HG02588 (cell line): ENCODE measurements at regions not wholly inside any gene's neighbourhood (a gene's known extent, or its start where the extent isn't known, plus 50 kb on each side); places are given as distances from the start of the nearest gene placed in this dataset.

Experiments used
- ATAC-seq: cut with Tn5 transposase; IDR thresholded peaks from one replicate; pipeline ENCODE4 v1.9.1; 2021; ENCODE audit warnings: mild to moderate bottlenecking, moderate library complexity; ENCODE audit not compliant: unreplicated experiment

- ATAC-seq: no peak
These were observed 421.0 kb downstream of the DYNC2H1 start for GRCh38 chr11:103530257-103530656.

- ATAC-seq: no peak
These were observed 423.0 kb downstream of the DYNC2H1 start for GRCh38 chr11:103532133-103532788.

- no peak for ATAC-seq
These were observed 425.0 kb downstream of the DYNC2H1 start for GRCh38 chr11:103534191-103534590.

DNA sequence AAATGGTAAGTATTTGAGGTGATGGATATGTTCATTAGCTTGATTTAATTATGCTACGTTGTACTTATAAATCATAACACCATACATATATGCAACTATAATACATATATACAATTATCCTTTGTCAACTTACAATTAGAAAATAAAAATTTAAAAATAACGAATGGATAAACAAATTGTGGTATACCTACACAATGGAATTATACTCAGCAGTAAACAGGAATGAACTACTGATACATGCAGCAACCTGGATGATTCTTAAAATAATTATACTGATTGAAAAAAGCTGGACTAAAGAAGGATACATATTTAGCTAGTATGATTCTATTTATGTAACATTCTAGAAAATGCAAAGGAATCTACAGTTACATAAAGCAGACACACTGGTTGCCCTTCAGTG lies 425.7 kb downstream of the DYNC2H1 start:
- ATAC-seq: no peak

- ATAC-seq: no peak
These were observed 427.1 kb downstream of the DYNC2H1 start for GRCh38 chr11:103536335-103536722.

DNA sequence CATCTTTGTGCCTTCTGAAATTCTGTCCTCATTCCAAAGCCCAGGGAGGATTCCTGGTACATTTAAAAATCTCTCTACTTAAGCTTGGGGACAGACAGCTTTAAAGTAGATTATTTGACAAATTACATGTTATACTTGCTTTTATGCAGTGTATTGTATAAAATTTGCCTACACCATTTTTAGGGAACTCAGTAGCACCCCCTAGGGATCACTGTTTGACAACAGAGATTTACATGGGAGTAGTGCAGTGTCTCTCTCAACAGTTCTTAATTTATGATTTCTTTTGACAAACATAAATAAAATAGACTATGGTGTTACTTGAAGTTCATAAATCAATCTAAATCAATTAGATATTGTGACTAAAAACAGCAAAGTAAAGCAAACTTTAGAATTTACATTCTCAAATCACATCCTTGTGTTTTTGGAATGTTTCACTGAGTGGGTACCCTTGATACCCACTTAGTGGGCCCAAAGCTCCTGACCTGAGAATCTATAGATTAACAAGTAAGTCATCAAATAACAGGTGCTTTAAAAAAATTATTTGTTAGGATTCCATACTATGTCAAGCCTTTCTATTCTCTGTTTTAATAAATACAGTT lies 428.8 kb downstream of the DYNC2H1 start:
- no peak for ATAC-seq

DNA sequence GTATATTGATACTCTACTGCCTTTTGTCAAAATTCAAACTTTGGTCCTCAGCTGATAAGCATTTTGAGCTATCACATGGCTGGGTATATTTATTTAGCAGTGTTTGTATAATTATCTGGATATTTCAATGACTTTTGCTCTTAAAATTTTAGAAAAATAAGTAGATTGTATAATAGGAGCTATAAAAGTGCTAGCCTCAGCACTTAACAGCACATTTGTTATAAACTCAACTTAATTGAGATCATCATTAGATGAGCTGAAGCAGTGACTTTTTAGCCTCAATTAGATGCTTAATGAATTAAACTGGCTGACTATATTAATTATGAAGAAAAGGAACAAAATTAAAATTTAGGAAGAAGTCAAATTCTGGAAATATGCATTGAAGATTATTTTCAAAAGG lies 429.9 kb downstream of the DYNC2H1 start:
- no peak for ATAC-seq

GRCh38 chr11:103541186-103541795 lies 432.1 kb downstream of the DYNC2H1 start:
- no peak for ATAC-seq

DNA sequence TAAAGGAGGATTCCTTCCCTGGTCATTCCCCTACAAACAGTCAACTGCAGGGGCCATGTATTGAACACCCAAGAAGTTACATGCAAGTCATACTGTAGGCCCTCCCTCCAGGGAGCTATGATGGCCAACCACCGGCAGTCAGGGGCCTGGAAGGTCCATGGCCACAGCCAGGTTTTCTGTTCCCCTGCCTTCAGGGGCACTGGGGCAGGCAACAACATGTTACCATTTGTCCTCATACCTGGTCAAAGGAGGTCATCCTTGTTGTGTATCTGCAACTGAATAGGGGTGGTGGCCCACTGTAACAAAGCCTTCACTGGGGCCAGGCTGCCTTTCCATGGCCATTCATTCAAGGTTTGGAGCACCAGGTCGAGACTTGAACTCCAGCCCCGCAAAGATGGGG lies 433.6 kb downstream of the DYNC2H1 start:
- no peak for ATAC-seq

GRCh38 chr11:103543456-103543855 lies 434.2 kb downstream of the DYNC2H1 start:
- no peak for ATAC-seq

GRCh38 chr11:103544874-103545273 lies 435.6 kb downstream of the DYNC2H1 start:
- ATAC-seq: no peak

DNA sequence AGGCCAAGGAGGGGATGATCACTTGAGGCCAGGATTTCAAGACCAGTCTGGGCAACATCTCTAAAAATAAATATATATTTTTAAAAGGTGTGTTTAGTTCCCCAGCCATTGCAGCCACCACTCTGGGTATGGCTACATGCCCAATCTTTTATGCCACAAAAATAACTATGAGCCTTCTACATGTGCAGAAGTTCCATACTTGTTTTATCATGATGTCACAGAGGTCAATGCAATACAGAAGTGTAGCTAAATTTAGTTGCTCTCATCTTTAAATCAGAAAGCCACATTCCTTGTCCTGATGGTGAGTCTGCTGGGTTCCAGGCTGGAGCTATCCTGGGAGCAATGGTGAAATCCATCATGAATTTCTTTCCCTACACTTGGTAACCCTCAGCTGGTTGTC lies 436.3 kb downstream of the DYNC2H1 start:
- ATAC-seq: no peak

DNA sequence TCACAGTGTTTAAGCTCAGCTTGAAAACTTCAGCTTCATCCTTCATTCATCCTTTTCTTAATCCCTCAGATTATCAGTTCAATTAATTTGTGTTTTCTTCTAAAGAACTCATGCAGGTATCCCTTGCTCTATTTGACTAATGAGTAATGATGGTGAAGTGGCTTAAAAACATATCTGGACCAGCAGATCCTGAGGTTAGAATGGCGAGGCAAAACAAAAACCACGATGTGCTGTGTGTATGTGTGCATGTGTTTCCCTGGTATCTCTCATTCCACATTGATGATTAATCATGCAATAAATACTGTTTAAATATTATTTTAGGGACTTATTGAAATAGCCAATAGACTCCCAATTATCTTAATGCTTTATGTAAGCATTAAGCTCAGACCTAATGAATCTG lies 437.0 kb downstream of the DYNC2H1 start:
- ATAC-seq: no peak

GRCh38 chr11:103547024-103547423 lies 437.8 kb downstream of the DYNC2H1 start:
- no peak for ATAC-seq

- ATAC-seq: no peak
These were observed 438.5 kb downstream of the DYNC2H1 start for GRCh38 chr11:103547691-103548090.

DNA sequence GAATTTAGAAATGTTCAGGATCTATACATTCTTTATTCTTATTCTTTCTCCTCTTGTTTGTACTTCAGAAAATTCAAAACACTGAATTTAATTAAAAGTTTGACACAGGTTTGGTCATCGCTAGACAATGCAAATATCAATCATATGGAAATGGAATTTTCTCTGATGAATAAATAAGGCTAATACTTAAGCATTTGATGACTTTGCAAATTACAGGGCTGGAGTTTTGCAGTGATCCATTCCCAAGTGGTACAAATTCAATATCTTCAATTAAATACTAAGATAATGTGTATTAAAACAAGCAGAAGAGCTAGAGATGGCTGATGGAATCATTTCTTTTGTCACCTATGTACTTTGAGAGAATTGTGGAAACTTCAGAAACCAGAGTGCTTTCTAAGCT lies 439.6 kb downstream of the DYNC2H1 start:
- no peak for ATAC-seq

GRCh38 chr11:103550811-103551210 lies 441.6 kb downstream of the DYNC2H1 start:
- ATAC-seq: no peak

DNA sequence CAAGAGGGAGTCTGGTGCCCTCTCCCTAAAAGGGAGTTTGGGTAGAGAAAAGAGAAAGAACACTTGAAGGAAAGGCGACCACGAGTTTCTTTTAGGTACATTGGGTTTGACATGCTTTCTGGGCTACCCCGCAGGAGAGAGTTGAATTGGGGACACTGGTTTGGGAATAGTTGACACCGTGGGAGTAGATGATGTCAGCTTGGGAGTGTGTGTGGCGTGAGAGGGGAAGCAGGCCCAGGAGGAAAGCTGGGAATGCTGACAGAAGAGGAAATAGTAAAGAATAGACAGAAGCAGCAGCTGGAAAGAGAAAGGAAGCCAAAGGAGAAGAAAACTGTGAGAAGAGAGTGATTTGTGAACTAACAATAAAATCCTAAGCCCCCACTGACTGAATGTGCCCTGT lies 442.9 kb downstream of the DYNC2H1 start:
- ATAC-seq: no peak

DNA sequence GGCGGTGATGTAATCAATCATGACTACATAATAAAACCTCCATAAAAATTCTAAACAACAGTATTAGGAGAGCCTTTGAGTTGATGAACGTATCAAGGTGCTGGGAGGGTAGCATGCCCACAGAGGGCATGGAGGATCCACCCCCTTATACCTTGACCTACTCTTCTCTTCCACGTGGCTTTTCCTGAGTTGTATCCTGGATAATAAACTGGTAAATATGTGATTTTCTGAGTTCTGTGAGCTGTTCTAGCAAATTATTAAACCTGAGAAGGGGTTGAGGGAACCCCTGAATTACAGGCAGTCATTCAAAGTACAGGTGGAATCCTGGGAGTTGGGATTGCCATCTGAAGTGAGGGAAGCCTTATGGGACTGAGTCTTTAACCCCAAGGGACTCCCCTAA lies 446.9 kb downstream of the DYNC2H1 start:
- ATAC-seq: no peak

DNA sequence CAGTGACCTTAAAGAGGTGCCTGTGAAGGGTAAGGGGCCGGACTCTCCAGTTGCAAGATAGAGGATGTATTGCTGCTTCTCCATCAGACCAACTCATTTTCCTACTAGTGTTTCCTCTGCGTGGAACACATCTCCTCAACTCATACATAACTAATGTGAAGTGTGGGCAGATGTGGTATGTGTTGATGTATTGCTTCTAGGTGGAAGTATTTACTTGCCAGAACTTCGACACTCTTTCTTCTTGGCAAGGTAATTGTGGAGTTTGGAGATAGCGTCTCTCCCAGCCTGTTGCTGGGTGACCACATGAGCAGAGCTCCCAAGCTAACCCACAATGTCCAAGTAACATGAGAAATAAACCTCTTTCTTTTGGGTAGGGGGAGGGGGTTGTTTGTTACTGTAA lies 456.9 kb downstream of the DYNC2H1 start:
- no peak for ATAC-seq

GRCh38 chr11:103581760-103582159 lies 454.7 kb upstream of the DDI1 start:
- no peak for ATAC-seq

- ATAC-seq: no peak
These were observed 454.0 kb upstream of the DDI1 start for GRCh38 chr11:103582351-103582909.
